Activated CD4-positive, alpha-beta memory T cell treated with anti-CD3 and anti-CD28 coated beads, Interleukin-2, amount 10 ng/mL, durations not matched to agents 7 days and 5 days (primary cell): ENCODE measurements at regions not wholly inside any gene's neighbourhood (a gene's known extent, or its start where the extent isn't known, plus 50 kb on each side); places are given as distances from the start of the nearest gene placed in this dataset.

Experiments
- CTCF ChIA-PET: fragments of 350-600 bp; sonication (Branson Sonifier 250); formaldehyde crosslinking; loops from one replicate; lab custom pipeline; 2021; ENCODE audit warnings: antibody characterized with exemption, inconsistent platforms; lab: Charles Lee
- POLR2A ChIA-PET: fragments of 350-600 bp; sonication (Branson Sonifier 250); formaldehyde crosslinking; loops from one replicate; lab custom pipeline; 2021; ENCODE audit warnings: antibody characterized with exemption; lab: Charles Lee
- DNase-seq: peaks from one replicate; pipeline ENCODE4 v3.0.0-alpha.2; 2020
- H3K27ac Mint-ChIP-seq: one replicate; pipeline ENCODE4 v1.8.0; 2021; ENCODE audit warnings: mild to moderate bottlenecking, mixed read lengths
- H3K27me3 Mint-ChIP-seq: one replicate; pipeline ENCODE4 v1.8.0; 2021; ENCODE audit warnings: mixed read lengths
- H3K36me3 Mint-ChIP-seq: one replicate; pipeline ENCODE4 v1.8.0; 2021; ENCODE audit warnings: low read depth, mixed read lengths
- H3K4me1 Mint-ChIP-seq: one replicate; pipeline ENCODE4 v1.8.0; 2021; ENCODE audit warnings: mixed read lengths
- H3K4me3 Mint-ChIP-seq: one replicate; pipeline ENCODE4 v1.8.0; 2021; ENCODE audit warnings: mild to moderate bottlenecking, mixed read lengths
- H3K9me3 Mint-ChIP-seq: one replicate; pipeline ENCODE4 v1.8.0; 2021; ENCODE audit warnings: mixed read lengths

- H3K9me3 Mint-ChIP-seq = peaks cover 20% of the 10 kb centered on the region
- DNase-seq = no peak
- H3K27me3 Mint-ChIP-seq = no peaks in the 10 kb centered on the region
- H3K4me1 Mint-ChIP-seq = no peaks in the 10 kb centered on the region
- ChIA-PET CTCF (no interaction called here), POLR2A (no interaction called here)
- H3K36me3 Mint-ChIP-seq = no peaks in the 10 kb centered on the region
- no peak overlapping the region for H3K4me3 Mint-ChIP-seq
- no peak overlapping the region for H3K27ac Mint-ChIP-seq
These were observed 1280.8 kb upstream of the AUTS2 start for GRCh38 chr7:68317476-68317875.

GRCh38 chr7:68319061-68319460 is 1279.2 kb upstream of the AUTS2 start:
- DNase-seq = no peak
- POLR2A ChIA-PET = no interaction called here
- CTCF ChIA-PET = interaction anchor here (0.6 kb wide), 1 partner anchor 382 kb away, joined by 3 read pairs; no protein-coding TSS in a partner anchor
- Mint-ChIP-seq H3K27me3 (no peaks in the 10 kb centered on the region), H3K36me3 (no peaks in the 10 kb centered on the region), H3K27ac (no peak overlapping the region), H3K9me3 (peaks cover 21% of the 10 kb centered on the region), H3K4me1 (no peaks in the 10 kb centered on the region), H3K4me3 (no peak overlapping the region)

GRCh38 chr7:68321076-68321639 is 1277.1 kb upstream of the AUTS2 start:
- Mint-ChIP-seq H3K4me1 (no peaks in the 10 kb centered on the region), H3K9me3 (peaks cover 15% of the 10 kb centered on the region), H3K27me3 (no peaks in the 10 kb centered on the region), H3K36me3 (no peaks in the 10 kb centered on the region), H3K4me3 (no peak overlapping the region), H3K27ac (no peak overlapping the region)
- DNase-seq = no peak
- ChIA-PET POLR2A (no interaction called here), CTCF (no interaction called here)

GRCh38 chr7:68321776-68322496 is 1276.3 kb upstream of the AUTS2 start:
- Mint-ChIP-seq H3K4me1 (no peaks in the 10 kb centered on the region), H3K36me3 (no peaks in the 10 kb centered on the region), H3K4me3 (no peak overlapping the region), H3K27me3 (no peaks in the 10 kb centered on the region), H3K9me3 (peaks cover 14% of the 10 kb centered on the region), H3K27ac (no peak overlapping the region)
- no peak for DNase-seq
- POLR2A ChIA-PET = no interaction called here
- CTCF ChIA-PET = no interaction called here

- ChIA-PET POLR2A (no interaction called here), CTCF (no interaction called here)
- Mint-ChIP-seq H3K36me3 (no peaks in the 10 kb centered on the region), H3K4me1 (no peaks in the 10 kb centered on the region), H3K27ac (no peak overlapping the region), H3K27me3 (no peaks in the 10 kb centered on the region), H3K4me3 (no peak overlapping the region), H3K9me3 (peaks cover 15% of the 10 kb centered on the region)
- no peak for DNase-seq
These were observed 1273.7 kb upstream of the AUTS2 start for GRCh38 chr7:68324621-68325020.

GRCh38 chr7:68334216-68334615 is 1264.1 kb upstream of the AUTS2 start:
- Mint-ChIP-seq H3K9me3 (peaks cover 25% of the 10 kb centered on the region), H3K36me3 (no peaks in the 10 kb centered on the region), H3K4me3 (no peak overlapping the region), H3K4me1 (no peaks in the 10 kb centered on the region), H3K27me3 (no peaks in the 10 kb centered on the region), H3K27ac (no peak overlapping the region)
- DNase-seq = no peak
- ChIA-PET CTCF (interaction anchor here (0.6 kb wide), 1 partner anchor 248 kb away, joined by 3 read pairs; no protein-coding TSS in a partner anchor), POLR2A (no interaction called here)

GRCh38 chr7:68334636-68335272 is 1263.5 kb upstream of the AUTS2 start:
- H3K27ac Mint-ChIP-seq = no peak overlapping the region
- H3K27me3 Mint-ChIP-seq = no peaks in the 10 kb centered on the region
- CTCF ChIA-PET = interaction anchor here (0.6 kb wide), 1 partner anchor 247 kb away, joined by 3 read pairs; no protein-coding TSS in a partner anchor
- no peak overlapping the region for H3K4me3 Mint-ChIP-seq
- no peaks in the 10 kb centered on the region for H3K4me1 Mint-ChIP-seq
- H3K9me3 Mint-ChIP-seq = peaks cover 30% of the 10 kb centered on the region
- POLR2A ChIA-PET = no interaction called here
- no peaks in the 10 kb centered on the region for H3K36me3 Mint-ChIP-seq
- no peak for DNase-seq

- POLR2A ChIA-PET = no interaction called here
- H3K27me3 Mint-ChIP-seq = no peaks in the 10 kb centered on the region
- no peaks in the 10 kb centered on the region for H3K36me3 Mint-ChIP-seq
- DNase-seq = no peak
- H3K27ac Mint-ChIP-seq = no peak overlapping the region
- CTCF ChIA-PET = no interaction called here
- peaks cover 29% of the 10 kb centered on the region for H3K9me3 Mint-ChIP-seq
- no peak overlapping the region for H3K4me3 Mint-ChIP-seq
- no peaks in the 10 kb centered on the region for H3K4me1 Mint-ChIP-seq
These were observed 1261.7 kb upstream of the AUTS2 start for GRCh38 chr7:68336594-68336993.

- ChIA-PET CTCF (no interaction called here), POLR2A (no interaction called here)
- Mint-ChIP-seq H3K9me3 (peaks cover 18% of the 10 kb centered on the region), H3K27me3 (no peaks in the 10 kb centered on the region), H3K4me1 (no peaks in the 10 kb centered on the region), H3K36me3 (no peaks in the 10 kb centered on the region), H3K4me3 (no peak overlapping the region), H3K27ac (no peak overlapping the region)
- DNase-seq = no peak
These were observed 1249.9 kb upstream of the AUTS2 start for GRCh38 chr7:68348401-68348800.

- no peak overlapping the region for H3K27ac Mint-ChIP-seq
- CTCF ChIA-PET = no interaction called here
- DNase-seq = no peak
- H3K9me3 Mint-ChIP-seq = peaks cover 29% of the 10 kb centered on the region
- H3K36me3 Mint-ChIP-seq = no peaks in the 10 kb centered on the region
- POLR2A ChIA-PET = no interaction called here
- no peak overlapping the region for H3K4me3 Mint-ChIP-seq
- H3K27me3 Mint-ChIP-seq = no peaks in the 10 kb centered on the region
- no peaks in the 10 kb centered on the region for H3K4me1 Mint-ChIP-seq
These were observed 1235.3 kb upstream of the AUTS2 start for GRCh38 chr7:68362745-68363518.

- Mint-ChIP-seq H3K36me3 (no peaks in the 10 kb centered on the region), H3K27ac (no peak overlapping the region), H3K9me3 (peaks cover 36% of the 10 kb centered on the region), H3K4me1 (no peaks in the 10 kb centered on the region), H3K4me3 (no peak overlapping the region), H3K27me3 (no peaks in the 10 kb centered on the region)
- ChIA-PET CTCF (no interaction called here), POLR2A (no interaction called here)
- no peak for DNase-seq
These were observed 1233.2 kb upstream of the AUTS2 start for GRCh38 chr7:68364886-68365625.

- Mint-ChIP-seq H3K4me1 (no peaks in the 10 kb centered on the region), H3K36me3 (no peaks in the 10 kb centered on the region), H3K4me3 (no peak overlapping the region), H3K27ac (no peak overlapping the region), H3K27me3 (no peaks in the 10 kb centered on the region), H3K9me3 (peaks cover 34% of the 10 kb centered on the region)
- ChIA-PET CTCF (no interaction called here), POLR2A (no interaction called here)
- no peak for DNase-seq
These were observed 1226.3 kb upstream of the AUTS2 start for GRCh38 chr7:68371985-68372384.
